OCI-LY7 (cell line): ENCODE measurements at regions not wholly inside any gene's neighbourhood (a gene's known extent, or its start where the extent isn't known, plus 50 kb on each side); places are given as distances from the start of the nearest gene placed in this dataset.

Experiments used
- BruUV-seq: library from RNA; stranded (reverse); fragments of 400-500 nt; replicated peaks from 2 replicates; lab custom pipeline; 2021; lab: Mats Ljungman, UMichigan
- CTCF ChIA-PET: fragments of 300-600 bp; sonication (Branson Sonifier 250); formaldehyde crosslinking; loops from one replicate; lab custom pipeline; 2022; ENCODE audit warnings: antibody characterized with exemption; ENCODE audit not compliant: unreplicated experiment; lab: Charles Lee
- POLR2A ChIA-PET: fragments of 300-600 bp; sonication (Branson Sonifier 250); formaldehyde crosslinking; loops from one replicate; lab custom pipeline; 2022; ENCODE audit warnings: antibody characterized with exemption; lab: Charles Lee
- DNase-seq: peaks from one replicate; pipeline ENCODE4 v3.0.0-alpha.2; 2015; ENCODE audit warnings: low spot score
- H2AFZ ChIP-seq: fragments of 200-600 bp; sonication (generic), shearing (Covaris generic); 2 replicates; pipeline ENCODE4 v1.6.1; 2014; ENCODE audit warnings: mild to moderate bottlenecking, antibody characterized with exemption, low read length, moderate library complexity
- H3K27ac ChIP-seq: fragments of 200-600 bp; sonication (generic); 2 replicates; pipeline ENCODE4 v1.5.1; 2014; ENCODE audit warnings: mixed run types, low read depth, mild to moderate bottlenecking, moderate library complexity, low read length, inconsistent platforms; ENCODE audit not compliant: poor library complexity, severe bottlenecking
- H3K36me3 ChIP-seq: fragments of 200-600 bp; sonication (generic); 2 replicates; pipeline ENCODE4 v1.6.1; 2014; ENCODE audit warnings: mild to moderate bottlenecking, antibody characterized with exemption, low read length, moderate library complexity, mixed read lengths; ENCODE audit not compliant: insufficient read depth
- H3K4me1 ChIP-seq: fragments of 200-600 bp; sonication (generic); 2 replicates; pipeline ENCODE4 v1.5.1; 2014; ENCODE audit warnings: mild to moderate bottlenecking, low read length; ENCODE audit not compliant: insufficient read depth, poor library complexity, severe bottlenecking
- H3K4me2 ChIP-seq: fragments of 200-600 bp; sonication (generic); 2 replicates; pipeline ENCODE4 v1.6.1; 2014; ENCODE audit warnings: mild to moderate bottlenecking, low read length
- H3K4me3 ChIP-seq: fragments of 200-600 bp; sonication (generic); 2 replicates; pipeline ENCODE4 v1.5.1; 2014; ENCODE audit warnings: mild to moderate bottlenecking, low read depth, low read length; ENCODE audit not compliant: poor library complexity, severe bottlenecking
- H3K79me2 ChIP-seq: fragments of 200-600 bp; sonication (generic); 2 replicates; pipeline ENCODE4 v1.6.1; 2016; ENCODE audit warnings: low read depth, mild to moderate bottlenecking, low read length, moderate library complexity, mixed read lengths; ENCODE audit not compliant: insufficient read depth
- H3K9me2 ChIP-seq: fragments of 200-600 bp; sonication (generic); 2 replicates; pipeline ENCODE4 v1.6.1; 2016; ENCODE audit warnings: mild to moderate bottlenecking, low read length, mixed read lengths; ENCODE audit not compliant: insufficient read depth
- H3K9me3 ChIP-seq: fragments of 200-600 bp; sonication (generic); 2 replicates; pipeline ENCODE4 v1.6.1; 2014; ENCODE audit warnings: mild to moderate bottlenecking, mixed run types, low read length, mixed read lengths
- H4K20me1 ChIP-seq: fragments of 200-600 bp; sonication (generic); 2 replicates; pipeline ENCODE4 v1.6.1; 2014; ENCODE audit warnings: mild to moderate bottlenecking, antibody characterized with exemption, low read length, moderate library complexity, mixed read lengths; ENCODE audit not compliant: insufficient read depth
- CTCF ChIP-seq: fragments of 200-600 bp; sonication (generic); conservative IDR thresholded peaks from 2 replicates; pipeline ENCODE4 v1.5.1; 2014; ENCODE audit warnings: mild to moderate bottlenecking, antibody characterized with exemption, low read length, moderate library complexity, mixed read lengths
- EZH2phosphoT487 ChIP-seq: fragments of 200-600 bp; sonication (generic); IDR thresholded peaks from 2 replicates; pipeline ENCODE4 v1.6.1; 2018; ENCODE audit warnings: low read depth, borderline replicate concordance, mild to moderate bottlenecking, mixed run types, antibody characterized with exemption, low read length, moderate library complexity, mixed read lengths
- intact Hi-C: fragments of 100-400 bp; cut with micrococcal nuclease; formaldehyde crosslinking; loops from one replicate; pipeline ENCODE4 v1.10.0; 2022; ENCODE audit not compliant: unreplicated experiment

GRCh38 chr3:30140356-30141075, 465.9 kb upstream of the TGFBR2 start:
- no peak for DNase-seq
- Histone ChIP-seq H4K20me1 (no peaks in the 10 kb centered on the region), H3K79me2 (no peaks in the 10 kb centered on the region), H3K4me2 (no peak overlapping the region), H3K9me2 (no peaks in the 10 kb centered on the region), H3K4me3 (no peak overlapping the region), H3K9me3 (no peaks in the 10 kb centered on the region), H3K27ac (no peak overlapping the region), H3K4me1 (no peaks in the 10 kb centered on the region), H3K36me3 (no peaks in the 10 kb centered on the region), H2AFZ (no peak overlapping the region)
- TF ChIP-seq CTCF (no peak), EZH2phosphoT487 (no peak)
- ChIA-PET CTCF (no interaction called here), POLR2A (no interaction called here)
- intact Hi-C loops = no loop called here
- BruUV-seq = no TSS peak

- CTCF ChIA-PET = no interaction called here
- H3K4me1 ChIP-seq = no peaks in the 10 kb centered on the region
- DNase-seq = no peak
- H3K79me2 ChIP-seq = no peaks in the 10 kb centered on the region
- H3K9me2 ChIP-seq = no peaks in the 10 kb centered on the region
- H2AFZ ChIP-seq = no peak overlapping the region
- intact Hi-C loops = no loop called here
- H3K36me3 ChIP-seq = no peaks in the 10 kb centered on the region
- no peak overlapping the region for H3K4me2 ChIP-seq
- H4K20me1 ChIP-seq = no peaks in the 10 kb centered on the region
- H3K9me3 ChIP-seq = no peaks in the 10 kb centered on the region
- POLR2A ChIA-PET = no interaction called here
- no TSS peak for BruUV-seq
- no peak overlapping the region for H3K4me3 ChIP-seq
- H3K27ac ChIP-seq = no peak overlapping the region
- no peak for TF ChIP-seq EZH2phosphoT487
- TF ChIP-seq CTCF = no peak
Observed at GRCh38 chr3:30141178-30141581, 465.2 kb upstream of the TGFBR2 start.

- Histone ChIP-seq H2AFZ (no peak overlapping the region), H3K4me1 (no peaks in the 10 kb centered on the region), H3K36me3 (no peaks in the 10 kb centered on the region), H3K79me2 (no peaks in the 10 kb centered on the region), H3K9me2 (no peaks in the 10 kb centered on the region), H3K4me3 (no peak overlapping the region), H3K9me3 (no peaks in the 10 kb centered on the region), H3K4me2 (no peak overlapping the region), H4K20me1 (no peaks in the 10 kb centered on the region), H3K27ac (no peak overlapping the region)
- BruUV-seq = no TSS peak
- ChIA-PET POLR2A (interaction anchor here (0.5 to 0.7 kb wide), 2 partner anchors 261 to 269 kb away, joined by 3 read pairs; no protein-coding TSS in a partner anchor), CTCF (no interaction called here)
- DNase-seq = no peak
- no peak for TF ChIP-seq CTCF
- no peak for TF ChIP-seq EZH2phosphoT487
- intact Hi-C loops = no loop called here
Observed at GRCh38 chr3:30141927-30142326, 464.5 kb upstream of the TGFBR2 start.
